ENCODE measurements at regions not wholly inside any gene's neighbourhood (a gene's known extent, or its start where the extent isn't known, plus 50 kb on each side); places are given as distances from the start of the nearest gene placed in this dataset.
"Not testable (repeated sequence)": the region's sequence is repeated elsewhere in the genome, so short reads cannot be mapped to it uniquely, and the experiment has no call there.

- not testable (repeated sequence) for DNase-seq (ENCODE audit: low spot score)
Observed at GRCh38 chr2:91571239-91571923, 2879.9 kb downstream of the RPIA start.

DNA sequence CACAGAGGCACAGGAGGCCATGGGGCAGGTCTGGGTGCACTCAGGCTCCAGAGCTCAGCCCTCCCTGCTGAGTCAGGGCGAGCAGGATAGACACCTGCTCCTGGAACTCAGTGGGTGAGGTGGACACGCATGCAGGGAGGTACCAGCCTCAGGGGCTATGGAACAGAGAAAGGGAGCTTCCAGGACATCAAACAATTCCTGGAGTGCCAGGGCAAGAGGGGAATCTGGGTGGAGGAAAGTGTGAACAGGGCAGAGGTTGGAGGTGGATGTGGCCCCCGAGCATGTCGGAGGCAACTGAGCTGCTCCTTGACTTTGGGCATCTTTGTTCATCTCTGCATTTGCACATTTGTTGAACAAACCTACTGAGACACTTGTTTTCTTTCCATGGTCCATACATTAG, 2881.5 kb downstream of the RPIA start:
- not testable (repeated sequence) for DNase-seq (ENCODE audit: low spot score)

- not testable (repeated sequence) for DNase-seq (ENCODE audit: low spot score)
Observed at GRCh38 chr2:91573755-91574154, 2882.3 kb downstream of the RPIA start.

GRCh38 chr2:91574255-91574654, 2882.8 kb downstream of the RPIA start:
- DNase-seq (ENCODE audit: low spot score), result not testable (repeated sequence)

DNA sequence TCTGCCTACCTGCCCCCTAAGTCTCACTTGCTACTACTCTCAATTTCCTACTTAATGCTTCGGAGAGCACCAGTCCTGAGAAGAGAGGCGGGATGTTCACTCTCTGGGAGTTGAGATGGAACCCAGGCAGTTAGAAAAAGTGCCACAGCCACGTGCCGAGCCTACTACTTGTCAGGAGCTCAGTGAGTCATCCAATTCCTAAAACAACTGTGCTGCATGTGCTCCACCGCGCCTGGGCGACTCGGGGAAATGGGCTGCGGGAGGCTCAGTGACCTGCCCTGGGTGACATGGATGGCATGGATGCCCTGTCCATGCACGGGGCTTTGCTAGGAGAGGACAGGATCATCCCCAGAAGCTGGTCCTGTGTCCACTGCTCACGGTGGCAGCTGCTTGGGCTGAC, 2884.2 kb downstream of the RPIA start:
- not testable (repeated sequence) for DNase-seq (ENCODE audit: low spot score)

GRCh38 chr2:91577406-91577805, 2885.9 kb downstream of the RPIA start:
- DNase-seq (ENCODE audit: low spot score), result not testable (repeated sequence)

GRCh38 chr2:91578678-91579077, 2887.2 kb downstream of the RPIA start:
- DNase-seq (ENCODE audit: low spot score), result not testable (repeated sequence)

- DNase-seq (ENCODE audit: low spot score), result not testable (repeated sequence)
Observed at GRCh38 chr2:91579555-91579954, 2888.1 kb downstream of the RPIA start.

DNA sequence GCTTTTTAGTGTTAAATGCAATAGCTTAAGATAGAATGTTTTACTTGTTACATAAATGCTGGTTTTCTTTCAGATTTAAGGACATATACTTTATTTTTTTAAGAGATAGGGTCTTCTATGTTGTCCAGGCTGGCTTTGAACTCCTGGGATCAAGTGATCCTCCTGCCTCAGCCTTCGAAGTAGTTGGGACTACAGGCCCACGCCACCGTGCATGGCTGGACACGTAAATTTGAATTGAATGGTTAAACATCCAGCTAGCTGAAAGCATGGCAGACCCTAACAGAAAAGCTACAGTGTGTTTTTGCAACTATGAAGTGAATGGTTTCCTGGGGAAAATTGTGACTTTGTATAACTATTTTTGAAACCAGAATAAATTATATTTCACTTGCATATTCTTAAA, 2888.6 kb downstream of the RPIA start:
- not testable (repeated sequence) for DNase-seq (ENCODE audit: low spot score)

- not testable (repeated sequence) for DNase-seq (ENCODE audit: low spot score)
Observed at GRCh38 chr2:91587098-91587497, 2895.6 kb downstream of the RPIA start.

DNA sequence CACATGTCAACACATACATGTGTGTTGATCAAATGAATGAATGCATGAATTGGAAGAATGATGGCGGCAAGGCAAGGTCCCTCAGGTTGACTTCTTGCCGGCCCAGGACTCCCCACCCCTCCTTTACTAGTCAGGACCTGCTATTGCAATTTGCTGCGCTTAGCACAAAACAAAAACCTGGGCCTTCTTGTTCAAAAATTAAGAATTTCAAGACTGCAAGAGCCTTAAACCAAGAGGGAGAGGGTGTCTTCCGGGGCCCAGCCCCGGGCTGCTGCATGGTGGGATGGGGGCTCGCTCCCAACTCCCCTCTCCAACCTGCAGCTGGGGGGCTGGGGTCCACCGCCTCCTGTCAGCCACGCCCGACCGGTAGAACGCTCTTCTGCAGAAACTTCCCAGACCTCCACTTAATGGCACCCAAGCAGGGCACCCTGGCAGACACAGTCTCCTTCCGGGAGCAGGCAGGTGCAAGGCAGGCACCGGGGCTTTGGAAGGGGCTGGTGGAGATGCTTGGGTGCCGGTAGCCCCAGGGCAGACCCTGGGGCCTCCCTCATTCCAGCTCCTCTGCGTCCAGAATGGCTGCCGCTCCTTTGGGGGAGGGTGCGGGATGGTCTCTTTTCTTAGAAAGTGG, 2896.5 kb downstream of the RPIA start:
- not testable (repeated sequence) for DNase-seq (ENCODE audit: low spot score)

DNA sequence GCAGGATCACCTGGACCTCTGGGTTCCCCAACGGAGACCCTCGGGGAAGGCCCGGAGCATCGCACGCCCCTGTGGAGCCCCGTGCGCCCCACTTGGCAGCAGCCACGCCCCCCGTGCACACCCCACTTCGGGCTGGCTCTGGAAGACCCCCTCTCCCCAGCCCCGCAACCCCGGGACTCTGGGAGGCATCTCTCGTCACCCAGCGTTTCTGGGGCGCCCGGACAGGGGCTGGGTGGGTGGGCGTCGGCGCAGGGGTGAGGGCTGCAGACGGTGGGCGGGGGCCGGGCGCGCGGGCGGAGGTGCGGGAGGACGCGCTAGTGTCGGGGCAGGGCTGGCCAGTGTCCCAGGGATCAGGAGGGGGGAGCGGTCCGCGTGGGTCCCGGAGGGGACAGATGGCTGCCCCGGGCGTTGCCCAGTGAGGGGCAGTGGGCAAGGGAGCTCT, 2897.3 kb downstream of the RPIA start:
- DNase-seq (ENCODE audit: low spot score), result not testable (repeated sequence)

DNA sequence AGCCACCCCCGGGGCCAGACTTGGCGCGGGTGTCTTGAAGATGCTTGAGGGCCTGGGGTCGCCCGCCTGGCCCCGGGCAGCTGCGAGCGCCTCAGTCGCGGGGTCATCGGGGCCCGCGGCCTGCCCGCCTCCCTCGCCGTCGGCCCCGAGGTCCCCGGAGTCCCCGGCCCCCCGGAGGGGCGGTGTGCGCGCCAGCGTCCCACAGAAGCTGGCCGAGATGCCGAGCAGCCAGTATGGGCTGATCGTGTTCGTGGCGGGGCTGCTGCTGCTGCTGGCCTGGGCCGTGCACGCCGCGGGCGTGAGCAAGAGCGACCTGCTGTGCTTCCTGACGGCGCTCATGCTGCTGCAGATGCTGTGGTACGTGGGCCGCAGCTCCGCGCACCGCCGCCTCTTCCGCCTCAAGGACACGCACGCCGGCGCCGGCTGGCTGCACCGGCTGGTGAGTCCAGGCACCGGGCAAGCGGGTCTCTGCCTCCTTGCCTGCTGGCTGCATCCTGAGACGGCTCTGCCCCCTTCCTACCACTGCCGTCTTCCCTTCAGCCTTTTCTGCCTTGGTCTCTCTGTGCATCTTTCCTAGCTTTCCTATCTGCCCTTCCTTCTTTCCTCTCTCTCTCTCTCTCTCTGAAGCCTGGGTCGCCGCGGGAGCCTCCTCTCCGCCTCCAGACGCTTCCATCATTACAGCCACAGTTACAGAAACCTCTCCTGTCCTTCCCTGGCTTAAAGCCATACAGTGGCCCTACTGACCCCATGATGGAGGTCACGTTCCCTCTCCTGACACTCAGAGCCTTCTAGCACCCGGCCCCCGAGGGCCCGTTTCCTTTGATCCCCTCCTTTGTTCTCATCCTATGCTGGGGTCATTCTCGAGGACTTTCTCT, 2898.2 kb downstream of the RPIA start:
- not testable (repeated sequence) for DNase-seq (ENCODE audit: low spot score)

DNA sequence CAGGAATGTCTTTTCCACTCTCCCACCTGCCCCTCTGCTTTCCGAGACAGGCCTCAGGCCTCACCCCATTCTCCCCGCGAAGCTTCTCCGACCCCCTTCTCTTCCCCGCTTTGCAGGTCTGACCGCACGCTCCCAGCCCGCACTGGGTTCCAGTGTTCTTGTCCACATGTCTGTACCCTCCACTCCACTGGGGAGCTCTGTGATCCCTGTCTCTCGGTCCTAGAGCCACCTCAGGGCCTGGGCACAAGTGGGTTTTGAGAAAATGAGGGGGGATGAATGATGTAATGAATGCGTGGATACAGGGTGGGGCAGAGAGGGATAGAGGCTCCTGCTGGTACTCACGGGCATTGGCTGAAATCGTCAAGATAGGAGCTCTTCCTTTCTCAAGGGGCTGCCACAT, 2898.9 kb downstream of the RPIA start:
- DNase-seq (ENCODE audit: low spot score), result not testable (repeated sequence)

GRCh38 chr2:91591066-91591465, 2899.6 kb downstream of the RPIA start:
- not testable (repeated sequence) for DNase-seq (ENCODE audit: low spot score)

GRCh38 chr2:91597436-91597835, 2906.0 kb downstream of the RPIA start:
- not testable (repeated sequence) for DNase-seq (ENCODE audit: low spot score)

GRCh38 chr2:91598519-91598918, 2907.0 kb downstream of the RPIA start:
- not testable (repeated sequence) for DNase-seq (ENCODE audit: low spot score)

DNA sequence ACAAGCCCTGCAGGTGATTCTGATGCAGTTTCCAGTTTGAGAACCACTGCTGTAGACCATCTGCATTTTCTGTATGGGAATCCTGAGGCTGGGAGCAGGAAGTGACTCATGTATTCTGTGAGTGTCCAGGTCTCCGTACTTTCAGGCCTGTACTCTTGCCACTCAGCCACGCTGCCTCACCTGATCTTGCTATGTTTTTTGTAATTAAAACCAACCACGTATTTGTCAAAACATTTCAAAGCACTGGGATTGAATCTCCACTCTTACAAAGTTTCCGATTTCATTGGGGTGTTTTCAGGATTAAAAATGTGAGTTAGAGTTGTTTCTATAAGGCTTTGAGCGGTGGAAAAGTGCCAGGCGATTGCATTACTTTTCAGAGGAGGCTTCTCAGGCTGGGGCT, 2907.5 kb downstream of the RPIA start:
- DNase-seq (ENCODE audit: low spot score), result not testable (repeated sequence)

- DNase-seq (ENCODE audit: low spot score), result not testable (repeated sequence)
Observed at GRCh38 chr2:91602860-91603259, 2911.4 kb downstream of the RPIA start.

GRCh38 chr2:91603996-91604395, 2912.5 kb downstream of the RPIA start:
- not testable (repeated sequence) for DNase-seq (ENCODE audit: low spot score)

GRCh38 chr2:91604629-91605028, 2913.2 kb downstream of the RPIA start:
- DNase-seq (ENCODE audit: low spot score), result not testable (repeated sequence)

GRCh38 chr2:91623739-91624138, 2932.3 kb downstream of the RPIA start:
- DNase-seq (ENCODE audit: low spot score), result not testable (repeated sequence)
